Left lung (tissue), 4 donors: ENCODE measurements at regions not wholly inside any gene's neighbourhood (a gene's known extent, or its start where the extent isn't known, plus 50 kb on each side); places are given as distances from the start of the nearest gene placed in this dataset.

ENCODE experiments used
- ATAC-seq: fragments of 200-7000 bp; cut with Tn5 transposase; one replicate; pipeline ENCODE4 v1.9.1; 2020; ENCODE audit warnings: moderate library complexity
- DNase-seq, 4 donors: peaks; one replicate each; pipeline ENCODE4 v3.0.0-alpha.2; 2013 to 2020
- H3K27ac ChIP-seq, 2 donors: fragments of 200-600 bp; sonication (generic) in 1 of 2; one replicate each; pipeline versions ENCODE4 v1.5.0 to v1.8.0; 2020 to 2021
- H3K27me3 ChIP-seq, 2 donors: fragments of 200-600 bp; sonication (generic) in 1 of 2; one replicate each; pipeline versions ENCODE4 v1.5.0 to v1.8.0; 2020 to 2021
- H3K36me3 ChIP-seq, 2 donors: fragments of 200-600 bp; sonication (generic) in 1 of 2; one replicate each; pipeline versions ENCODE4 v1.5.0 to v1.8.0; 2020 to 2021
- H3K4me1 ChIP-seq, 2 donors: fragments of 200-600 bp; one replicate each; pipeline ENCODE4 v1.8.0; 2021
- H3K4me3 ChIP-seq, 2 donors: fragments of 200-600 bp; sonication (generic) in 1 of 2; one replicate each; pipeline versions ENCODE4 v1.5.0 to v1.8.0; 2020 to 2021; ENCODE audit warnings: mild to moderate bottlenecking in 1 of 2
- H3K9me3 ChIP-seq, 2 donors: fragments of 200-600 bp; sonication (generic) in 1 of 2; one replicate each; pipeline versions ENCODE4 v1.5.0 to v1.8.0; 2020 to 2021
- intact Hi-C, 2 donors: fragments of 100-400 bp; cut with DNase I; formaldehyde crosslinking; loops; one replicate each; pipeline versions ENCODE4 v1.11.2 to v1.14.2; 2022
- TF ChIP-seq, protein P1 (sequence below), 2 donors: fragments of 200-600 bp; sonication (generic) in 1 of 2; IDR thresholded peaks; one replicate each; pipeline versions ENCODE4 v1.5.0 to v1.8.0; 2021; ENCODE audit warnings: antibody characterized with exemption in 2 of 2
- donor health status: DM: no; HTN: yes; CAD: no.
- donor health status: DM: no; HTN: no; CAD: no.

DNA sequence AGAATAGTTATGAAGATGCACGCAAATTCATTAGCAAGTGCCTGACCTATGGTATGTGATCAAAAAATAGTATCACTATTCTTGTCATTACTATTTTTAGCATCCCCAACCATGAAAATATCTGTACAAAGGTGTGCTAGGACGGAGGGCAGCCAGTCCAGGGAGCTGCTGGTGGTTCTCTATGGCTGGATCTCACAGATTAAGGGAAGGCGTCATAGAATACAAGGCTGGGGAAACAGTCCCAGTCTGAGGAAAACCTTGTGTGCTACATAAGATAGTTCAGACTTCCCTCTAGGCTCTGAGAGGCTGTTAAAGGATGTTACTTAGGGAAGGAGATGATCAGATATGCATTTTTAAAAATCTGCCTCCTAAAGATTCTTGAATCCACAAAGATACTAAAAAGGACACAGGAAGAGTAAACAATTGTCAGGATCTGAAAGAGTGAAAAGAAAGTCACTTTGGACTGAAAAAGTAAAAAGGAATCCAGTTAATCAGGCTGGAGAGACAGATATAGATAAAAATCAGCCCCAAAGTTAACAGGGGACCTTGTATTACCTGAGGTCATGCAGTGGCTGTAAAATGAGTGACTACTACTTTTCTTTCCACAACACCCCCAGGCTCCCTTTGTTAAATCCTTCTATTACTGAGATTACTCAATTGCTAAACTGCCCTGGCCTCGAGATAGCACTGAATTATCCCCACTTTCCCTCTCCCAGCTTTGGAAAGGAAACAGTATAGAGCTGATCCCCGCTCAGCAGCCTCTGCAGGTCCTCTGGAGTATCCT lies 108.6 kb downstream of the MAB21L3 start:
- no peaks in the 10 kb centered on the region for H3K36me3 ChIP-seq
- no peaks in the 10 kb centered on the region for H3K4me1 ChIP-seq

DNA sequence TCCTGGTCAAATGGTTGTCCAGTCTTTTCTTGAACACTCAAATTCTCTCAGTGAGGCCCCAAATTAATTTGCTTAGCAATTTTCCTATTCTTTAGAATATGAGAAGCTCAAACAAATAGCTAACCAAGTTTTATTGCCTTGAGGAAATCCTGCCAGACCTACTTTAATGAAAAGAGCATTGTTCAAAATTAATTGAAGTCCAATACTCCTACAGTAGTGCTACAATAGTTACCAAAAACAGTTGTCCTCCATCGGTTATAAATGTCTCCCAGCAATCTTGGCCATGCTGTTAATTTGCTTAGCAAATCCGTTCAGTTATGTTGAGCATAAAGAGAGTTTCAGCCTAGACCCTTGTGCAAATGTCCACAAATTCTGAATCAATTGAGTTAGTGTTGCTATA lies 112.9 kb downstream of the MAB21L3 start:
- Histone ChIP-seq H3K4me1 (no peaks in the 10 kb centered on the region), H3K27ac (no peak overlapping the region), H3K27me3 (no peaks in the 10 kb centered on the region), H3K36me3 (no peaks in the 10 kb centered on the region), H3K9me3 (no peaks in the 10 kb centered on the region), H3K4me3 (no peak overlapping the region)
- no peak for ATAC-seq
- DNase-seq: no peak
- intact Hi-C loops: no loop called here
- TF ChIP-seq, protein P1, sequence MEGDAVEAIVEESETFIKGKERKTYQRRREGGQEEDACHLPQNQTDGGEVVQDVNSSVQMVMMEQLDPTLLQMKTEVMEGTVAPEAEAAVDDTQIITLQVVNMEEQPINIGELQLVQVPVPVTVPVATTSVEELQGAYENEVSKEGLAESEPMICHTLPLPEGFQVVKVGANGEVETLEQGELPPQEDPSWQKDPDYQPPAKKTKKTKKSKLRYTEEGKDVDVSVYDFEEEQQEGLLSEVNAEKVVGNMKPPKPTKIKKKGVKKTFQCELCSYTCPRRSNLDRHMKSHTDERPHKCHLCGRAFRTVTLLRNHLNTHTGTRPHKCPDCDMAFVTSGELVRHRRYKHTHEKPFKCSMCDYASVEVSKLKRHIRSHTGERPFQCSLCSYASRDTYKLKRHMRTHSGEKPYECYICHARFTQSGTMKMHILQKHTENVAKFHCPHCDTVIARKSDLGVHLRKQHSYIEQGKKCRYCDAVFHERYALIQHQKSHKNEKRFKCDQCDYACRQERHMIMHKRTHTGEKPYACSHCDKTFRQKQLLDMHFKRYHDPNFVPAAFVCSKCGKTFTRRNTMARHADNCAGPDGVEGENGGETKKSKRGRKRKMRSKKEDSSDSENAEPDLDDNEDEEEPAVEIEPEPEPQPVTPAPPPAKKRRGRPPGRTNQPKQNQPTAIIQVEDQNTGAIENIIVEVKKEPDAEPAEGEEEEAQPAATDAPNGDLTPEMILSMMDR (IDR thresholded peaks at IDR 0.05): no peak

More for the DNA sequence above, 108.6 kb downstream of the MAB21L3 start:
- TF ChIP-seq, protein P1 (IDR thresholded peaks at IDR 0.05): no peak
- no peaks in the 10 kb centered on the region for H3K9me3 ChIP-seq
- H3K27ac ChIP-seq: no peak overlapping the region
- no peaks in the 10 kb centered on the region for H3K27me3 ChIP-seq
- ATAC-seq (no peak), DNase-seq (no peak)
- H3K4me3 ChIP-seq: no peak overlapping the region
- intact Hi-C loops: no loop called here

DNA sequence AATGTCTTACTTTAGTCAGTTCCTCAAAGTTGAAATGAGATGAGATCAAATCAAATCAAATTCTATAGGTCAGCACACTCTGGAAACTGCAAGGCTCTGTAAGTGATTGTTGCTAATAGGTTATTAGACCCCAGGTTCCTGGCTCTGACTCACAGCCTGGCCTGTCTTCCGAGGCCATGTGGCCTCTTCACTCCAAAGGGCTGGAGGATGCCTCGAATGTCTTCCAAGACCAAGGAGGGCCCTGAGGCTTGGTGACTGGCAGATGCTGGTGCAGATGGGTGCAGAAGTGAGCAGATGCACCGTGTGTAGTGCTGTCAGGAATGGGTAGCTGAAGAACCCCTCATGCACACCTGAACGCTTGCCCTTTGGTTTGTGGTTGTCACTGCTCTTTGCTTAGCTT lies 113.4 kb downstream of the MAB21L3 start:
- TF ChIP-seq, protein P1 (IDR thresholded peaks at IDR 0.05): no peak
- no peak for ATAC-seq

DNA sequence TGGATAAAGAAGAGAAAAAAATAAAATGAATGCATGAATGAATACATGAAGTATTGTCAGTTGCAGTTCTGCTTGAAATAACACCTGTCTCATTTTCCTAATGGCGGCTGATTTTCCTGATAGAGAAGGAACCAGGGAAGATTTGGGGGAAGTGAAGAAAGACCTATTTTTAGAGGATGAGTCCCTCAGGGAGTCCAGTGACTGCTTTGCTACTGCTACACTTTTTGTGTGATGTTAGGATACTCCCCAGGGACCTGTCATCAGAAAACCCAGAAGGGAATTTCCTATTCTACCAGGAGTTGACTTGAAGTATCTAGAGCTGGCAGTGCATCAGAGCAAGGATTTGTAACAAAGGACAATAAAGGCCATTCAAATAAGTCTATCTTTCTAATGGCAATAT lies 114.8 kb downstream of the MAB21L3 start:
- Histone ChIP-seq H3K4me3 (no peak overlapping the region), H3K4me1 (no peaks in the 10 kb centered on the region), H3K27ac (no peak overlapping the region), H3K27me3 (no peaks in the 10 kb centered on the region), H3K36me3 (no peaks in the 10 kb centered on the region), H3K9me3 (no peaks in the 10 kb centered on the region)
- DNase-seq (no peak), ATAC-seq (no peak)
- TF ChIP-seq, protein P1 (IDR thresholded peaks at IDR 0.05): no peak
- intact Hi-C loops: no loop called here

More for the DNA sequence above, 113.4 kb downstream of the MAB21L3 start:
- H3K4me3 ChIP-seq: no peak overlapping the region
- no peaks in the 10 kb centered on the region for H3K4me1 ChIP-seq
- H3K27me3 ChIP-seq: no peaks in the 10 kb centered on the region
- H3K9me3 ChIP-seq: no peaks in the 10 kb centered on the region
- no peak for DNase-seq
- H3K27ac ChIP-seq: no peak overlapping the region
- no peaks in the 10 kb centered on the region for H3K36me3 ChIP-seq
- intact Hi-C loops: no loop called here

DNA sequence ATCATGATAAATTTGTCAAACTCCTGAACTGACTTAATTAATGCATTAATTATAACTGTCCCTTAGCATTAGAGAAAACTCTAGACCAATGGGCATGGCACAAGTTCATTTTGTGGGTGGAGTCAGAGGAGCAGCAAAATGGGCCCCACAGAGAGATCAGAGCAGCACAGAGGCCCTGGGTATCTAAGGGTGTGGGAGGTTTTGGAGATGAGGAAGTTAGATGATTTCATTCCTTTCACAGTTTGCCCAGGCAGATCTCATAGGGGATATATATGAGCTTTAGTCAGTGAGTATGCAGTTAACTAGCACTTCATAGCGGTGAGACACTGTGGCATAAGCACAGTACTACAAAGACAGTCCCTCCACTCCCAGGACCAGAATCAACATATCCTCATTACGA lies 117.3 kb downstream of the MAB21L3 start:
- Histone ChIP-seq H3K4me3 (no peak overlapping the region), H3K36me3 (no peaks in the 10 kb centered on the region), H3K4me1 (no peaks in the 10 kb centered on the region), H3K27me3 (no peaks in the 10 kb centered on the region), H3K9me3 (no peaks in the 10 kb centered on the region), H3K27ac (no peak overlapping the region)
- no peak for DNase-seq
- no peak for ATAC-seq
- intact Hi-C loops: no loop called here
- TF ChIP-seq, protein P1 (IDR thresholded peaks at IDR 0.05): no peak
